ENCODE measurements at regions not wholly inside any gene's neighbourhood (a gene's known extent, or its start where the extent isn't known, plus 50 kb on each side); places are given as distances from the start of the nearest gene placed in this dataset.

DNA sequence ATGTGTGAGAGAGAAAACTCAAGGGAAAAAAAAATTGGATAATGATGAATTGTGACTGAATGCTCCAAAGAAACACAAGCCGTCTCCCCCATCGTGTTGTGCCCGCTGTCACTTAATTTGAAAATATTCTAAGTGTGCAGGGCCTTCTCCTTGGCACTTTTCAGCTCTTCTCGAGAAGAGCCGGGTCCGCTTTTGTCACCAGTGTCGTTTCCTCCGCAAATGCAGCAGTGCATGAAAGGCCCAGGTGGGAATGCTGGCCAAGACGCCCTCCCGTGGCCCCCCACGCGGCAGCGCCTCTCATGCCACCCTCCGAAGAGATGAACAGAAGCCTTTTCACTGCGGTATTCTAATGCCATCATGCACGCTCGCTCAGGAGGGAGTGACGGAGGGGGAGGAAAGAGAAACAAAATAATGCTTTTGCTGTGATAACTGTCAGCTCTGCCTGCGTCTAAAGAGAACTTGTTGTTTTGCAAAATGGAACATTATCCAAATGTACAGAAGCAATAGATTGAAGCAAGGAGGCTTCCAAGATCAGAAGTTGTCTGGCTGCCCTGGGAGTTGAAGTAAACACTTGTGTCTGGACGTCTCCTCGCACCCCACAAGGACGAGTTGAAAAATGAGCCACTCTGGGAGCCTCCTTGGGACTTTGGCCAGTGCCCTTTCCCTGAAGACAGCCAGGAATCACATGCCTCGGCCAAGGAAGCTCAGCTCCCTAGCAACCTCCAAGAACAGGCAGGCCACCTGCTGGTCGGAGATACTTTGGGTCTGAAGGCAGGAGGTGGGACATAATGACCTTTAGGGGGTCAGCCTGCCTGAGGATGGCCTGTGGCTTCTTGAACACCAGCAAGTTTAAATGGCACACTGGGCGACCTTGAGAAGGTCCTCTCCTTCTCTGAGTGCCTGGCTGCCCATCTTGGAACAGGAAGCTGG, 166.1 kb upstream of the ZC3H12A start:
- TF ChIP-seq, protein P1, sequence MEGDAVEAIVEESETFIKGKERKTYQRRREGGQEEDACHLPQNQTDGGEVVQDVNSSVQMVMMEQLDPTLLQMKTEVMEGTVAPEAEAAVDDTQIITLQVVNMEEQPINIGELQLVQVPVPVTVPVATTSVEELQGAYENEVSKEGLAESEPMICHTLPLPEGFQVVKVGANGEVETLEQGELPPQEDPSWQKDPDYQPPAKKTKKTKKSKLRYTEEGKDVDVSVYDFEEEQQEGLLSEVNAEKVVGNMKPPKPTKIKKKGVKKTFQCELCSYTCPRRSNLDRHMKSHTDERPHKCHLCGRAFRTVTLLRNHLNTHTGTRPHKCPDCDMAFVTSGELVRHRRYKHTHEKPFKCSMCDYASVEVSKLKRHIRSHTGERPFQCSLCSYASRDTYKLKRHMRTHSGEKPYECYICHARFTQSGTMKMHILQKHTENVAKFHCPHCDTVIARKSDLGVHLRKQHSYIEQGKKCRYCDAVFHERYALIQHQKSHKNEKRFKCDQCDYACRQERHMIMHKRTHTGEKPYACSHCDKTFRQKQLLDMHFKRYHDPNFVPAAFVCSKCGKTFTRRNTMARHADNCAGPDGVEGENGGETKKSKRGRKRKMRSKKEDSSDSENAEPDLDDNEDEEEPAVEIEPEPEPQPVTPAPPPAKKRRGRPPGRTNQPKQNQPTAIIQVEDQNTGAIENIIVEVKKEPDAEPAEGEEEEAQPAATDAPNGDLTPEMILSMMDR (IDR thresholded peaks at IDR 0.05), result no peak

DNA sequence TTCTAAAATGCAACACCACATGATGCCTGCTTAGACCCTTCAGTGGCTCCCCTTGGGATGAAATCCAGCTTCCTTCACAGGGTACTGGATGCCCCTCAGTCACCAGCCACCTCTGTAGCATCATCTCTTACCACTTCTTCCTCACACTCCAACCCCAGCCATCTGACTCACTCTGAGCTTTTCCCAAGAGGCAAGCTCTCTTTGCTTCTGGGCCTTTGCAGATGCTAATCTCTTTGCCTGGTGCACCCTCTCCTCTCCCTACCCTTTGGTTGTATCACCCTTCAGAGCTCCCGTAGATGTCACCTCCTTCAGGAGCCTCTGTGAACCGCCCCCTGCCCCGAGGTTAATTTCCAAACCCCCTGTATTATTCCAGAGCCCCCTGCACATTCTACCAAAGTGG, 164.8 kb upstream of the ZC3H12A start:
- TF ChIP-seq, protein P1 (IDR thresholded peaks at IDR 0.05), result no peak

DNA sequence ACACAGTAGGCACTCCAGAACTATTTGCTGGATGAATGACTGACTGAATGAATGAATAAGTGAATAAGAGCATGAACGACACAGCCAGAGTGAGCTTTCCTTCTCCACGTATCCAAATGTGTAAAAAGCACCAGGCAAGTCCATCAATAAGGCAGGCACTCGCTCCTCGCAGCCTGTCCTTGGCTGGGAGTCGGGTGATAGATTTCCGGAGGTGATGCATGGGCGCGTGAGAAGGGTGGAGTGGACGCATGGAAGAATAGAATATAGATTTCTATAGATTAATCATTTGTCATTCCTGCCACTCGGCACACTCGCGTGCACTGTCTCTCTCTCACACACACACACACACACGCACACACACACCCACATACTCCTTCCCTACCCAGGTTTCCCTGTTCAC, 164.3 kb upstream of the ZC3H12A start:
- TF ChIP-seq, protein P1 (IDR thresholded peaks at IDR 0.05), result no peak

GRCh38 chr1:37315371-37315846, 159.0 kb upstream of the ZC3H12A start:
- TF ChIP-seq, protein P1 (IDR thresholded peaks at IDR 0.05), result no peak

DNA sequence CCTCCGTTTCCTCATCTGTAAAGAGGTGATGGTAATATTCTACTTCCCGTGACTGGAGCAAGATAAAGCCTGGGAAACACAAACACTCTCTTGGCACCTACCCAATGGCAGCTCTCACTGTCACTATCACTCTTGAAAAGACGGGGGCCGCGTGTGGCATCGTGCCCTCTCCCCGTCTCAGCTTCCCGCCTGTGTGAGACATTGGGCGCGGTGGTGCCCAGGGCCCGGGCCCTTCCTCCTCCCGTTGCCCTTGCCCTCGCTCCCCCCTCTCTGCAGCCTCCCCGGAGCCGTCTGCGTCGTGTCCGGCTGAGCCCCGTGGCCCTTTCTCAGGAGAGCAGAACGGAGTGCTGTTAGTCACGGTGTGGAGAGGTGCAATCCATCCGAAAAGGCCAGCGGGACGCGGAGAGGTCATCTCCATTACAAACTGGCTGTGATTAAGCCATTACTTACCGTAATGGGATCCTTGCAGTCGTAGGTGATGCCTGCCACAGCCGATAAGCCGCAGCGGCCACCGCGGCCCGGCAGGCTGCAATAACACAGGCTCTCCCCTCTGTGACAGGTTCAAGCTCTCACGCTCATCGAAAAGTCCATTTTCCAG, 156.4 kb upstream of the ZC3H12A start:
- TF ChIP-seq, protein P1 (IDR thresholded peaks at IDR 0.05), result no peak

DNA sequence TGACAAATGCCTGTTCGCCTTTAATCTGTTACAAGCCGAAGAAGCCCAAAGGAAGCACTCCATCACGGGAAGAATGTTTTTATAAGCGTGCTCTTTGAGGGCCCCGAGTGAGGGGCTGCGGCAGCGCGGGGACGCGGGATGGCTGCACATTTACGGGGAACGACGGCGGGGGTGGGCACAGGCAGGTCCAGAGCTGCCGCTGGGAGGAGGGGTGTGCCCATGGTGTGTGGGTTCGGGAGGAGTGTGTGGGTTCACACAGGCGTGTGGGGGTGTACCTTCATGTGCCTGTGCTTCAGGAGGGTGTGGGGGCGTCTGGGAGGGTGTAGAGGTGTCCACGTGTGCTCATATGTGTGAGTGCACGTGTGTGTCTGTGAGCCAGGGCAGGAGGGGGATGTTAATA, 155.9 kb upstream of the ZC3H12A start:
- TF ChIP-seq, protein P1 (IDR thresholded peaks at IDR 0.05), result no peak

GRCh38 chr1:37319284-37319683, 155.1 kb upstream of the ZC3H12A start:
- TF ChIP-seq, protein P1 (IDR thresholded peaks at IDR 0.05), result no peak

Data from LNCAP (cell line).